HG03565 (cell line): ENCODE measurements at regions not wholly inside any gene's neighbourhood (a gene's known extent, or its start where the extent isn't known, plus 50 kb on each side); places are given as distances from the start of the nearest gene placed in this dataset.

Experiments used
- ATAC-seq: cut with Tn5 transposase; IDR thresholded peaks from one replicate; pipeline ENCODE4 v1.9.1; 2021; ENCODE audit warnings: mild to moderate bottlenecking, moderate library complexity; ENCODE audit not compliant: unreplicated experiment

GRCh38 chr1:93746021-93746812, 64.6 kb upstream of the BCAR3 start:
- no peak for ATAC-seq

GRCh38 chr1:93744299-93744988, 62.8 kb upstream of the BCAR3 start:
- no peak for ATAC-seq

GRCh38 chr1:93743465-93743864, 61.8 kb upstream of the BCAR3 start:
- no peak for ATAC-seq

GRCh38 chr1:93740601-93741031, 59.0 kb upstream of the BCAR3 start:
- no peak for ATAC-seq

- no peak for ATAC-seq
These were observed 58.5 kb upstream of the BCAR3 start for GRCh38 chr1:93740157-93740556.

GRCh38 chr1:93739472-93739871, 57.8 kb upstream of the BCAR3 start:
- ATAC-seq: no peak

- ATAC-seq: no peak
These were observed 57.3 kb upstream of the BCAR3 start for GRCh38 chr1:93738926-93739325.

GRCh38 chr1:93738075-93738622, 56.5 kb upstream of the BCAR3 start:
- ATAC-seq: no peak

GRCh38 chr1:93735722-93736121, 54.1 kb upstream of the BCAR3 start:
- no peak for ATAC-seq

- no peak for ATAC-seq
These were observed 53.4 kb upstream of the BCAR3 start for GRCh38 chr1:93734999-93735398.

GRCh38 chr1:93733340-93733739, 51.7 kb upstream of the BCAR3 start:
- no peak for ATAC-seq

GRCh38 chr1:93732514-93732913, 50.9 kb upstream of the BCAR3 start:
- no peak for ATAC-seq
